ENCODE measurements at regions not wholly inside any gene's neighbourhood (a gene's known extent, or its start where the extent isn't known, plus 50 kb on each side); places are given as distances from the start of the nearest gene placed in this dataset.
"Not testable (repeated sequence)": the region's sequence is repeated elsewhere in the genome, so short reads cannot be mapped to it uniquely, and the experiment has no call there.

GRCh38 chr7:29657856-29658255 is 94.2 kb downstream of the PRR15 start:
- ATAC-seq (no peak), DNase-seq (ENCODE audit: low spot score) (no peak)
- H4K20me1 ChIP-seq (replicated peaks; ENCODE audit: insufficient read depth) = no peaks in the 10 kb centered on the region
- H3K4me1 ChIP-seq (ENCODE audit: insufficient read depth) = no peaks in the 10 kb centered on the region; the same call in 1 of the 2 replicates
- Mint-ChIP-seq H3K27ac (no peak overlapping the region), H3K9me3 (no peaks in the 10 kb centered on the region), H3K27me3 (ENCODE audit: insufficient read depth, low read depth, poor library complexity) (no peaks in the 10 kb centered on the region), H3K36me3 (ENCODE audit: low read depth) (no peaks in the 10 kb centered on the region), H3K4me3 (no peak overlapping the region), H3K4me1 (peaks cover 3% of the 10 kb centered on the region; the same call in 2 of the 3 replicates)
- H3K79me2 ChIP-seq (replicated peaks; ENCODE audit: insufficient read depth) = no peaks in the 10 kb centered on the region
- H3K9me2 ChIP-seq (ENCODE audit: insufficient read depth) = no peaks in the 10 kb centered on the region
- TF ChIP-seq NANOG (IDR thresholded peaks at IDR 0.05; ENCODE audit: borderline replicate concordance) = no peak
- no peak for TF ChIP-seq ZNF114 (CRISPR knock-in tag; IDR thresholded peaks at IDR 0.05)
- no peak for TF ChIP-seq REST (IDR thresholded peaks at IDR 0.05; ENCODE audit: unreplicated experiment)
- no peak for TF ChIP-seq STAT1 (IDR thresholded peaks at IDR 0.05; ENCODE audit: unreplicated experiment)
- H3K4me3 ChIP-seq = no peak overlapping the region
- H3K27me3 ChIP-seq (ENCODE audit: insufficient read depth) = no peaks in the 10 kb centered on the region
- H2AFZ ChIP-seq = no peak overlapping the region
- no peaks in the 10 kb centered on the region for H3K36me3 ChIP-seq (ENCODE audit: insufficient read depth)
- no peak overlapping the region for H3K27ac ChIP-seq (ENCODE audit: low read depth)
- H3F3A ChIP-seq (replicated peaks; ENCODE audit: low read depth) = no peaks in the 10 kb centered on the region
- no peak overlapping the region for H3K4me2 ChIP-seq

GRCh38 chr7:29659213-29659612 is 95.6 kb downstream of the PRR15 start:
- H3K36me3 Mint-ChIP-seq (ENCODE audit: low read depth); H3K4me3 ChIP-seq; H3K4me2 ChIP-seq; H4K20me1 ChIP-seq (replicated peaks; ENCODE audit: insufficient read depth); H3K9me2 ChIP-seq (ENCODE audit: insufficient read depth); H3K27me3 ChIP-seq (ENCODE audit: insufficient read depth); H3K36me3 ChIP-seq (ENCODE audit: insufficient read depth); H3K27ac Mint-ChIP-seq; H3F3A ChIP-seq (replicated peaks; ENCODE audit: low read depth); H3K79me2 ChIP-seq (replicated peaks; ENCODE audit: insufficient read depth); H3K27ac ChIP-seq (ENCODE audit: low read depth); H2AFZ ChIP-seq; H3K4me1 Mint-ChIP-seq; H3K9me3 Mint-ChIP-seq; H3K4me3 Mint-ChIP-seq; ATAC-seq; H3K27me3 Mint-ChIP-seq (ENCODE audit: insufficient read depth, low read depth, poor library complexity); DNase-seq (ENCODE audit: low spot score); H3K4me1 ChIP-seq (ENCODE audit: insufficient read depth): not testable (repeated sequence)

- not testable (repeated sequence) for H3K79me2 ChIP-seq (replicated peaks; ENCODE audit: insufficient read depth); DNase-seq (ENCODE audit: low spot score); H3K27me3 Mint-ChIP-seq (ENCODE audit: insufficient read depth, low read depth, poor library complexity); H3K36me3 Mint-ChIP-seq (ENCODE audit: low read depth); H3K36me3 ChIP-seq (ENCODE audit: insufficient read depth); H3K27me3 ChIP-seq (ENCODE audit: insufficient read depth); H3K27ac Mint-ChIP-seq; H3K4me3 Mint-ChIP-seq; H3K27ac ChIP-seq (ENCODE audit: low read depth); H2AFZ ChIP-seq; H3K9me2 ChIP-seq (ENCODE audit: insufficient read depth); H3K4me1 Mint-ChIP-seq; H3K9me3 Mint-ChIP-seq; H3F3A ChIP-seq (replicated peaks; ENCODE audit: low read depth); H3K4me2 ChIP-seq; H3K4me3 ChIP-seq; ATAC-seq; H3K4me1 ChIP-seq (ENCODE audit: insufficient read depth); H4K20me1 ChIP-seq (replicated peaks; ENCODE audit: insufficient read depth)
Observed at GRCh38 chr7:29662899-29663298, 99.3 kb downstream of the PRR15 start.

GRCh38 chr7:29664999-29665398 is 101.4 kb downstream of the PRR15 start:
- not testable (repeated sequence) for H3K4me3 ChIP-seq; DNase-seq (ENCODE audit: low spot score); H3K27me3 ChIP-seq (ENCODE audit: insufficient read depth); H3K4me3 Mint-ChIP-seq; H3K9me2 ChIP-seq (ENCODE audit: insufficient read depth); H2AFZ ChIP-seq; H3K79me2 ChIP-seq (replicated peaks; ENCODE audit: insufficient read depth); H3K36me3 Mint-ChIP-seq (ENCODE audit: low read depth); H3K4me2 ChIP-seq; H3K27me3 Mint-ChIP-seq (ENCODE audit: insufficient read depth, low read depth, poor library complexity); H3K27ac ChIP-seq (ENCODE audit: low read depth); H3F3A ChIP-seq (replicated peaks; ENCODE audit: low read depth); H3K4me1 ChIP-seq (ENCODE audit: insufficient read depth); H3K36me3 ChIP-seq (ENCODE audit: insufficient read depth); H3K27ac Mint-ChIP-seq; ATAC-seq; H3K9me3 Mint-ChIP-seq; H4K20me1 ChIP-seq (replicated peaks; ENCODE audit: insufficient read depth)
- H3K4me1 Mint-ChIP-seq = peaks cover 12% of the 10 kb centered on the region; the same call in 2 of the 3 replicates

- H2AFZ ChIP-seq; H3K27me3 Mint-ChIP-seq (ENCODE audit: insufficient read depth, low read depth, poor library complexity); H3K27ac Mint-ChIP-seq: not testable (repeated sequence)
Observed at GRCh38 chr7:29667096-29667669, 103.5 kb downstream of the PRR15 start.

More at GRCh38 chr7:29667096-29667669, 103.5 kb downstream of the PRR15 start:
- not testable (repeated sequence) for H3F3A ChIP-seq (replicated peaks; ENCODE audit: low read depth); DNase-seq (ENCODE audit: low spot score); H3K9me3 Mint-ChIP-seq; H3K79me2 ChIP-seq (replicated peaks; ENCODE audit: insufficient read depth); H3K4me2 ChIP-seq; H3K4me1 ChIP-seq (ENCODE audit: insufficient read depth); H3K27ac ChIP-seq (ENCODE audit: low read depth); H4K20me1 ChIP-seq (replicated peaks; ENCODE audit: insufficient read depth); ATAC-seq; H3K9me2 ChIP-seq (ENCODE audit: insufficient read depth); H3K27me3 ChIP-seq (ENCODE audit: insufficient read depth); H3K4me3 Mint-ChIP-seq; H3K36me3 ChIP-seq (ENCODE audit: insufficient read depth); H3K36me3 Mint-ChIP-seq (ENCODE audit: low read depth); H3K4me3 ChIP-seq
- peaks cover 12% of the 10 kb centered on the region; the same call in 2 of the 3 replicates for H3K4me1 Mint-ChIP-seq

Measured in GM23338 (cell line).